ENCODE measurements at regions not wholly inside any gene's neighbourhood (a gene's known extent, or its start where the extent isn't known, plus 50 kb on each side); places are given as distances from the start of the nearest gene placed in this dataset.

DNA sequence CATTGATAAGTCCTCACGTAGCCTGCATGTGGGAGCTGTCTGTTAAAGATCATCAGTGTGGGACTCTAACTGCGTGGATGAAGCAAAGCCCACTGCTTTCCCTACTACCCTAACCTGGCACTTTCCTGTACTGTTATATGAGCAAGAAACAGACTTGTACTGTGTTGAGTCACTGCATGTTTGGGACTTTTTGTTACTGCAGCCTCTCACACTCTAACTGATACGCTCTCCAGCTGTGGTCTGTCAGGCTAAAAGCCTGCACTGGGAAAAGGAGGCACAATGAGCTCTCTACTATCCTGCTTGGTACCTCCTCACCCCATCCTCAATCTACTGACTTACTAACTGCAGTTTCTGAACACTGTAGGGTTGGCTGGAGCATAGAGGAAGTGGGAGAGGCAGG is 93.7 kb upstream of the PLET1 start:
- TF ChIP-seq FOXP2 (optimal IDR thresholded peaks at IDR 0.05; ENCODE audit: borderline replicate concordance, extremely low read depth, extremely low read length, insufficient read depth), result no peak
- no peak for TF ChIP-seq SIN3A (IDR thresholded peaks at IDR 0.05; ENCODE audit: borderline replicate concordance, insufficient read depth, low read length)
- TF ChIP-seq POLR2AphosphoS5 (IDR thresholded peaks at IDR 0.05; ENCODE audit: low read depth, low read length), result no peak
- no peak for TF ChIP-seq TAF1 (IDR thresholded peaks at IDR 0.05; ENCODE audit: borderline replicate concordance, insufficient read depth, low read length)
- TF ChIP-seq, protein P1, sequence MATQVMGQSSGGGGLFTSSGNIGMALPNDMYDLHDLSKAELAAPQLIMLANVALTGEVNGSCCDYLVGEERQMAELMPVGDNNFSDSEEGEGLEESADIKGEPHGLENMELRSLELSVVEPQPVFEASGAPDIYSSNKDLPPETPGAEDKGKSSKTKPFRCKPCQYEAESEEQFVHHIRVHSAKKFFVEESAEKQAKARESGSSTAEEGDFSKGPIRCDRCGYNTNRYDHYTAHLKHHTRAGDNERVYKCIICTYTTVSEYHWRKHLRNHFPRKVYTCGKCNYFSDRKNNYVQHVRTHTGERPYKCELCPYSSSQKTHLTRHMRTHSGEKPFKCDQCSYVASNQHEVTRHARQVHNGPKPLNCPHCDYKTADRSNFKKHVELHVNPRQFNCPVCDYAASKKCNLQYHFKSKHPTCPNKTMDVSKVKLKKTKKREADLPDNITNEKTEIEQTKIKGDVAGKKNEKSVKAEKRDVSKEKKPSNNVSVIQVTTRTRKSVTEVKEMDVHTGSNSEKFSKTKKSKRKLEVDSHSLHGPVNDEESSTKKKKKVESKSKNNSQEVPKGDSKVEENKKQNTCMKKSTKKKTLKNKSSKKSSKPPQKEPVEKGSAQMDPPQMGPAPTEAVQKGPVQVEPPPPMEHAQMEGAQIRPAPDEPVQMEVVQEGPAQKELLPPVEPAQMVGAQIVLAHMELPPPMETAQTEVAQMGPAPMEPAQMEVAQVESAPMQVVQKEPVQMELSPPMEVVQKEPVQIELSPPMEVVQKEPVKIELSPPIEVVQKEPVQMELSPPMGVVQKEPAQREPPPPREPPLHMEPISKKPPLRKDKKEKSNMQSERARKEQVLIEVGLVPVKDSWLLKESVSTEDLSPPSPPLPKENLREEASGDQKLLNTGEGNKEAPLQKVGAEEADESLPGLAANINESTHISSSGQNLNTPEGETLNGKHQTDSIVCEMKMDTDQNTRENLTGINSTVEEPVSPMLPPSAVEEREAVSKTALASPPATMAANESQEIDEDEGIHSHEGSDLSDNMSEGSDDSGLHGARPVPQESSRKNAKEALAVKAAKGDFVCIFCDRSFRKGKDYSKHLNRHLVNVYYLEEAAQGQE (IDR thresholded peaks at IDR 0.05; ENCODE audit: insufficient read depth in 1 of 2, low read depth in 2 of 2, low read length in 2 of 2), result no peak

DNA sequence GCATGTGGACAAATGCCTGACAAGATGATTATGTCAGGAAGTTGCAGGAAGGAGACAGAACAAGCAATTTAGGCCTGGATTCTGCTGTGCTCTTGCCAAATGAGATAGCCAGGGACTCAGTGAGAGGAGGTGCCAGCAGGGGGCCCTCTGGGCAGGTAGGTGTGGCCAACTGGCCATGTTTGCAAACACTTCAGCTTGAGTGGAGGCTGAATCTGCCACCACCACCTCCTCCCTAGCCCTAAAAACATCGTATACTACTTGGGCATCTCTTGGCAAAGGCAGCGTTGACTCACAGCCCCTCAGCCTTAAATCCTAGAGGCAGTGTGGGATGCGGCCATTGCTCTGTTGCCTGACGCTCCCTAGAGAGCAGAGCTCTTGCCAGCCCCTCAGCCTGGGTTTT is 95.1 kb upstream of the PLET1 start:
- TF ChIP-seq POLR2AphosphoS5 (IDR thresholded peaks at IDR 0.05; ENCODE audit: low read depth, low read length) (no peak), SIN3A (IDR thresholded peaks at IDR 0.05; ENCODE audit: borderline replicate concordance, insufficient read depth, low read length) (no peak), TAF1 (IDR thresholded peaks at IDR 0.05; ENCODE audit: borderline replicate concordance, insufficient read depth, low read length) (no peak), FOXP2 (optimal IDR thresholded peaks at IDR 0.05; ENCODE audit: borderline replicate concordance, extremely low read depth, extremely low read length, insufficient read depth) (no peak)
- TF ChIP-seq, protein P1 (IDR thresholded peaks at IDR 0.05; ENCODE audit: insufficient read depth in 1 of 2, low read depth in 2 of 2, low read length in 2 of 2), result no peak

GRCh38 chr11:112357488-112357887 is 96.8 kb upstream of the PLET1 start:
- TF ChIP-seq, protein P1 (IDR thresholded peaks at IDR 0.05; ENCODE audit: insufficient read depth in 1 of 2, low read depth in 2 of 2, low read length in 2 of 2), result no peak
- TF ChIP-seq SIN3A (IDR thresholded peaks at IDR 0.05; ENCODE audit: borderline replicate concordance, insufficient read depth, low read length) (no peak), TAF1 (IDR thresholded peaks at IDR 0.05; ENCODE audit: borderline replicate concordance, insufficient read depth, low read length) (no peak), FOXP2 (optimal IDR thresholded peaks at IDR 0.05; ENCODE audit: borderline replicate concordance, extremely low read depth, extremely low read length, insufficient read depth) (no peak), POLR2AphosphoS5 (IDR thresholded peaks at IDR 0.05; ENCODE audit: low read depth, low read length) (no peak)

DNA sequence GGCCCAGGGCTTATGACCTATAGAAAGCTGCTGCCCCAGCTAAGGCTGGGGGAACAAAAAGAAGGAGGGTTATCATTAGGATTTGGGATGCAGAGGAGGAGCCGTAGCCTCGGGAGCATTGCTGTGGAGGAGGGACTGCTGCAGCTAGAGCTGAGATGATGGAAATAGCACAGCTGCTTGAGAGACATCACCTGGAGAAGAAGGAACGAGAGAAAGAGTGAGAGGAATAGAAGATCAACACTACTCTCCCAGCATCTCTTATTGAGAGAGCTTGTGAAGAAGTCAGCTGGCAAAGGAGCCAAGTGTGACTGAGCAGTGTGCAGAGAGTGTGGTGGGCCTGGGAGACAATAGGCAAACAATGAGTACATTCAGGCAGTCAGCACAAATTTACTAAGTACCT is 100.7 kb upstream of the PLET1 start:
- no peak for TF ChIP-seq SIN3A (IDR thresholded peaks at IDR 0.05; ENCODE audit: borderline replicate concordance, insufficient read depth, low read length)
- TF ChIP-seq POLR2AphosphoS5 (IDR thresholded peaks at IDR 0.05; ENCODE audit: low read depth, low read length), result no peak
- no peak for TF ChIP-seq TAF1 (IDR thresholded peaks at IDR 0.05; ENCODE audit: borderline replicate concordance, insufficient read depth, low read length)
- TF ChIP-seq, protein P1 (IDR thresholded peaks at IDR 0.05; ENCODE audit: insufficient read depth in 1 of 2, low read depth in 2 of 2, low read length in 2 of 2), result no peak
- no peak for TF ChIP-seq FOXP2 (optimal IDR thresholded peaks at IDR 0.05; ENCODE audit: borderline replicate concordance, extremely low read depth, extremely low read length, insufficient read depth)

DNA sequence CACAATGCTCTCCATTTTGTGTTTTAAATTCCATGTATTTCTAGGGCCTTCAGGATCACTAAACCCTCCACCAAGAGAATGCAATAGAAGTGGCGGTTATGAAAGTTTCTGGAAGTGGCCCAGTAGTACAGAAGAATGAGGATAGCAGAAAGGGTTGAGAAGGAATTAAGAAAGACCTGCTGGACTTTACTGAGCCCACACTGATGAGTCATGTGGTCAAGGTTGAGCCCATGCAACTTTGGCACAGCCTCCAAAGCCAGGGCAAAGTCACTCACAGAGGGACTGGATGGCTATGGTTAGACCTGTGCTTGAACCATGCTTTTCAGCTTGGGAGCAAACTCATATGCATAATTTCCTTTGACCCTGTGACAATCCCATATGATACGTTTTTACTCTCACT is 102.9 kb upstream of the PLET1 start:
- TF ChIP-seq SIN3A (IDR thresholded peaks at IDR 0.05; ENCODE audit: borderline replicate concordance, insufficient read depth, low read length), result no peak
- TF ChIP-seq TAF1 (IDR thresholded peaks at IDR 0.05; ENCODE audit: borderline replicate concordance, insufficient read depth, low read length), result no peak
- TF ChIP-seq POLR2AphosphoS5 (IDR thresholded peaks at IDR 0.05; ENCODE audit: low read depth, low read length), result no peak
- TF ChIP-seq, protein P1 (IDR thresholded peaks at IDR 0.05; ENCODE audit: insufficient read depth in 1 of 2, low read depth in 2 of 2, low read length in 2 of 2), result no peak
- no peak for TF ChIP-seq FOXP2 (optimal IDR thresholded peaks at IDR 0.05; ENCODE audit: borderline replicate concordance, extremely low read depth, extremely low read length, insufficient read depth)
